Nucleus accumbens (tissue), 56 donors: ENCODE measurements at regions not wholly inside any gene's neighbourhood (a gene's known extent, or its start where the extent isn't known, plus 50 kb on each side); places are given as distances from the start of the nearest gene placed in this dataset.
A peak's percentile ranks its signal among the peaks of the same experiment; 100 is the strongest.
"Not testable (repeated sequence)": the region's sequence is repeated elsewhere in the genome, so short reads cannot be mapped to it uniquely, and the experiment has no call there.

Experiments used
- DNase-seq, 56 donors: peaks; one replicate each; lab custom pipeline; 2025; lab: John Stamatoyannopoulos, UW

DNA sequence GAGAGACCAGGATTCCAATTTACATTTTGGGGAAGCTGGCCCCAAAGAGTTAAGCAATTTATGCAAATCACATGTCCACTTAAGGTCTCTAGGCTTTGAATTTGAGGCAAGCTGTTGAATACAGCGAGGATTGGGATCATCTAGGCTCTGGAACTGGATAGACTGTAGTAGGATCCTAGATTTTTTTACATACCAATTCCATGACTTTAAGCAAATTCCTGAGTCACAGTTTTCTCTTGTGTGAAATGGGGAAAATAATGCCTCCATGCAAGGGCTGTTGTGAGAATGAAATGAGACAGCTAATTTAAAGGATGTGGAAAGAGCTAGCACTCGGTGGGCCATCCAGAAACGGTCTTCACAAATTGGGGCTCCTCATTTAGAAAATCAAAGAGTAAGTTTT, 103.4 kb downstream of the MINAR1 start:
- no peak for DNase-seq

DNA sequence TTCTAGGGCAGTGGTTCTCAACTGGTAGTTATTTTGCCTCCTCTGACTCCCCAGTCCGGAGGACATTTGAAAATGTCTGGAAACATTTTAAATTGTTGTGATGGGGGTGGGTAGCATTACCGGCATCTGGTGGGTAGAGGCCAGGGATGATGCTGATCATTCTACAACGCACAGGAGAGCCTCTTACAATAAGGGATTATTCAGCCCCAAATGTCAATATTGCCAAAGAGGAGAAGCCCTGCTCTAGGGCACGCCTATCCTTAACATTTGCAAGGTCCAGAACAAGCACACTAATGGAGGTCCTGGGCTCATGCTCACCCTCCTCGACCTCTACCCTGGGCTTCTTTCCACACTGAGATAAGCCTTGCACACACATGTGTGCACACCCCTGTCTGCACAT, 106.4 kb downstream of the MINAR1 start:
- no peak for DNase-seq

GRCh38 chr15:79539401-79539800, 107.3 kb downstream of the MINAR1 start:
- peak in 4 of 56 donors; percentile 3 to 14 (median 10) for DNase-seq

DNA sequence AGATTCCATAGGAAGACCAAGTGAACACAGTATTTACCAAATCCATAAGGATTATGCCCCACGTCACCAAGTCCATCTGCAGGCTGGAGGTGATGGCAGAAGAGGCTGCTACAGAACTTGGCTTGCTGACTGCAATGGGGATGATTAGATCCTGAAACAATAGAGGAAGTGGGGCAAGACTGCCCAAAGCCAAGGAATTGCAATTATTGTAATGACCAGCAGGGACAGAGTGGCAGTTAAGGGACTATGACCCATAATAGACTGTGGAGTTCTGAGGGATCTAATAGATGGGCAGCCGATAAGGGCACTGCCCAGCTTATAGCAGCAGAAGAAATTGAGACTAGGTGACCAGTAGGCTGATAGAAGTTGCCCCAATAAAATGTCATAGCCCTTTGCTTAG, 108.4 kb downstream of the MINAR1 start:
- DNase-seq = no peak

GRCh38 chr15:79541196-79541595, 109.1 kb downstream of the MINAR1 start:
- no peak for DNase-seq

- no peak for DNase-seq
Measured at GRCh38 chr15:79543097-79543496, 111.0 kb downstream of the MINAR1 start.

DNA sequence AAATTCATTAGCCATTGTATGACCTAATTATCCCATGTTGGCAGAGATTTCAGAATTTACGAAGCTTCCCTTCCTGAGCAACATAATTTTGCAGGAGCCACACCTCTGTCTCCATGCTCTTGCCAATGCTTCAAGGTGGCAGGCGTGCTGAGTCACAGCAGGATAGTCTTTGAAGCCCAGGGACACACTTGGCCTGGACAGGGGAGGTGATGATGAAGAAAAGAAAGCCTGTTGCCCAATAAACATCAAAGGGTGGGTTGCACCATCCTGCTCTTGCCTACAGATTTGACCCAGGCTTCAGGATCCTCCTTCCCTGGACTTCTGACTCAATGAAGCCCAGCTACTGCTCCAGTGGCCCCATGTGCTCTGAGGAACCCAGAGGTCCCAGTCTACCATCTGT, 117.1 kb downstream of the MINAR1 start:
- DNase-seq = no peak

DNA sequence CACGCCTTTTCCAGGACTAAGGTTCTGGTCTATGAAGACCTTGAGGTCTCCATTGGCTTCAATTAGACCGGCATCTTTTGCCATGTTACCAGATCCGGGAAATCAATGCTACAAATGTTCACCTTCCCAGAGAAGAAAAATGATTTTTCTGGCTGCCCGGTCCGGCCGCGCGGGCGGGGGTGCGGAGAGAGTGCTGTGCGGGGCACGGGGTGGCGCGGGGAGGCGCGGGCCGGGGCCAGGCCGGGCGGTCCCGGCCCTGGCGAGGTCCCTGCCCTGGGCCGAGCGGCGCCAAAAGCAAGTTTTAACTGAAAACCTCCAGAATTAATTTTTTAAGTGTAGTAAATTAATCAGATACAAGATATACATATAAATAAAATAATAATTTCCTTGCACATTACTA, 128.2 kb downstream of the MINAR1 start:
- no peak for DNase-seq

GRCh38 chr15:79561982-79562381, 129.8 kb downstream of the MINAR1 start:
- DNase-seq = no peak

DNA sequence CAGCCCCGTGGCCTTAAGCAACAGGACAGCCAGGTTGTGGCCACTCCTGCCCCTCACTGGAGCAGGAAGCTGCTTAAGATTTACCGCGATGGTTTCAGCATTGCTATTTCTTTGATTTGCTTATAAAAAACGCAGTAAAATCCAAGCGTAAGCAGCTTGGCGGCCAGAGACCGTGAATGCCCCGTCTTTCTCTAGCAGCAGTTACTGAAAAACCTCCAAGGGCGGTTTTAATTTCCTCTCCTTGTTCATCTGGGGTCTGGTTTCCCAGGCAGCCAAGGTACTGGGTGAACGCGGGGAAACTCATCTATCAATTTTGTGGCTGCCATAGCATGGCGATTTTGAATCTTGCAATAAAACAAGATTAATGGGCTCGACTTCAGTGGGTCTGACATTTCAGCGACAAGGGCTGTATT, 130.3 kb downstream of the MINAR1 start:
- no peak for DNase-seq

- no peak for DNase-seq
Measured at GRCh38 chr15:79562899-79563298, 130.8 kb downstream of the MINAR1 start.

DNA sequence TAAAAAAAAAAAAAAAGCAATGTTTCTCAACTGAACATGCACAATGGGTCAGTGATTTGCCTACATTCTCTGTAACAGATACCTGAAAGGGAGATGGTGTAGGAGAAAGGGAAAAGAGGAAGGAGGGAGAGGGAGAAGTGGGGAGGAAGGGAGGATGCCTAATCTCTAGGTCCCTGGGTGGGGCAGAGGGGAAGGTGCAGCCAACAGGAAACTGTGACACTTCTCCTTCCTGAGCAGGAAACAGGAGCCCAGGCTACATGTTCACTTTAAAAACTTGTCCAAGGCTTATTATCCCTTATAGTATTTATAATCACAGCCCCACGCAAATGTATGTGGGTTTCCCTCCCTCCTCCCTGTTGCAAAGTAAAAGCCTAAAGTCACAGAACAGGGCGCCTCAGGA, 137.9 kb downstream of the MINAR1 start:
- DNase-seq = no peak

- DNase-seq = no peak
Measured at GRCh38 chr15:79572691-79573404, 140.7 kb downstream of the MINAR1 start.

- not testable (repeated sequence) for DNase-seq
Measured at GRCh38 chr15:79574431-79575273, 142.5 kb downstream of the MINAR1 start.

- no peak for DNase-seq
Measured at GRCh38 chr15:79582650-79583049, 150.5 kb downstream of the MINAR1 start.

DNA sequence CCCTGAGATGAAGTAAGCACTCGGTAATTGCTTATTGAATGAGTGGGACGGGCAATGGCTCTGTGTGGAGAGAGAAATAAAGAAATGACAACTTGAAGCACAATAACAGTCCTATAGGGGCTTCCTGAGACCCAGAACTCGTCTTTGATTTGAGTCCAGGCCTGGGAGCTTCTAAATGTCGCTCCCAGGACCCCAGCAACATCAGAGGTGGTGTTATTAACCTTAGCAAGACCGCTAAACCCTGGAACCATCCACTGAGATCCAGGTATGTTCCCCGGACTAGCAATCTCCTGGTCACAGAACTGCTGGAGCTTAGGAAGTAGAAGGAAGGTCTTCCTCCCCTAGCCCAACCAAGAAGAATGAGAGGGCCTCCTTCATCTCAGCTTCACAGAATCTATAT, 160.0 kb downstream of the MINAR1 start:
- DNase-seq = no peak

DNA sequence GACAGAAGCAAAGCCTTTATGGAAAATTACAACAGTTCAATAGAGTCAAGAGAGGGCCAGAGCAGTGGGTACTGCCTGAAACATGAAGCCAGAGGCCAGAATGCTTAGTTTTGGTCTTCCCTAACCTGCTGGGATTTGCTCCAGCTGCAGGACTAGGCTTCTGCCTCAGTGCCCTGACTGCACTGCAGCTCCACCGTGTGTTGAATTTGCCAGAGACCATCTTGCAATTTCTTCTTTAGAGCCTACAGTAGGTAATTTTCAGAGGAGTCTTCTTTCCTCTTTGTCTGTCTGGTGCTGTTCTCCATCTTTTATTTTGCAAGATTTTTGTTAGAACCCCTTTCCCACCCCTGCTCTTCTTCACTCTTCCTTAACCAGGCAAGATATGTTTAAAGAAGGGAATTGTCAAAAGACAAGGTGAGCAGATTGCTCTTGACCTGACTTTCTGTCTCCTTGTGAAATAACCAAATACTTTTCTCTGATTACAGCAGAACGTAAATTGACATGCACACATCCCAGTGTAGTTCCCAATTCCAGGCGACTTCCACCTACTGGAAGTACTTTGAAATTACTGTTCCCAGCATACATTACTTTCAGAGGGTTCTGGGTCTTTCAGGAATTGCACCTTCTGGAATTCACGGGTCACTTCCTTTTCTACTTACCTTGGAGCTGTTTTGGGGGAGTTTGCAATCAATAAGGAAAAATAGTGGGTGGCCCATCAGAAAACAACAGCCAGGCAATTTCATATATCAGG, 161.2 kb downstream of the MINAR1 start:
- DNase-seq = peak in 2 of 56 donors; percentile 5 to 31

GRCh38 chr15:79595306-79595705, 163.2 kb downstream of the MINAR1 start:
- DNase-seq = no peak

DNA sequence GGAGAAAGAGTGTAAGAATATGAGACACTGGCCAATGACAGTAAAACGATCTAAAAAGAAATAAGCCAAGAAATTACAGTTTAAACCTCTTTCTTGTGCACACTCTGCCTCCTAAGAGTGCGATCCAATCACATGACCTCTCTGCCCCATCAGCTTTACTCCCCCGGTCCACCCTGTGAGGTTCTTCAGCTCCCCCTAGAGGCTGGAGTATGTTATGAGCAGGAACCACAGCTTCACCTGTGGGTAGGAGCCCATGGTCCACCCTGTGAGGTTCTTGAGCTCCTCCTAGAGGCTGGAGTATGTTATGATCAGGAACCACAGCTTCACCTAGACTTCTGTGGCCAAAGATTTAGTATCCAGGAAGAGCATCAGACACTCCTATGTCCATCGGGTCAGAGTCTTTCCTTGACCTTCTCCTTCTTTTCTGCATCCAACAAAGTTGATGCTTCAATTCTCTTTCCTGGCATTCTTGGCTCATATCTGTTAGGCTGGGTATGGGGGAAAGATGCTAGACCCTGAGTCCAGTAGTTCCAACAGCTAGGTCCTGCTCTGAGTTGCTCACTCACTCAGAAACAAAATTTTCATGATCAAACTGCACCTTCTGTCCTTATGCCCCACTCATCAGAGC, 164.0 kb downstream of the MINAR1 start:
- DNase-seq = peak in 4 of 56 donors; percentile 3 to 15 (median 14)

DNA sequence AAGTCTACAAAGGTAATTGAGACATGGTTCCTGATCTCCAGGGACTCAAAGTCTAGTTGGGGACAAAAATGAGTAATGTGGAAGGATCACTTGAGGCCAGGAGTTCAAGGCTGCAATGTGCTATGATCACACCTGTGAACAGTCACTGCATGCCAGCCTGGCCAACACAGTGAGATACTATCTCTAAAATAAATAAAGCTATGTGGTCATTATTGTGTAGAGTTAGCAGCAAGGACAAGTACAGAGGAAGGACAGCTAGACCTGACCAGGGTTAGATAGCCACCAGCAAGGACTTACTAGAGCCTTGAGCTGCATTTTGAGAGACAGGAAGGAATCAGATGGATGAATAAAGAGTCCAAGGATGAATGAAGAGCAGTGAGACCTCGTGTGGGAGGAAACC, 166.5 kb downstream of the MINAR1 start:
- DNase-seq = no peak
